Prostate gland (tissue), 2 donors: ENCODE measurements at regions not wholly inside any gene's neighbourhood (a gene's known extent, or its start where the extent isn't known, plus 50 kb on each side); places are given as distances from the start of the nearest gene placed in this dataset.

Experiments used
- DNase-seq: peaks from one replicate; pipeline ENCODE4 v3.0.0-alpha.2; 2019; ENCODE audit warnings: low spot score
- H3K27ac ChIP-seq, 2 donors: fragments of 200-600 bp; sonication (generic); 2 replicates each; pipeline ENCODE4 v1.5.1; 2017 to 2019
- H3K27me3 ChIP-seq: fragments of 200-600 bp; sonication (generic); replicated peaks from 2 replicates; pipeline ENCODE4 v1.5.1; 2019; ENCODE audit not compliant: insufficient read depth
- H3K36me3 ChIP-seq, 2 donors: fragments of 200-600 bp; sonication (generic); 1 replicate in 1 of 2; 2 replicates in 1 of 2; pipeline versions ENCODE4 v1.5.1 to v1.8.1; 2017 to 2019
- H3K4me1 ChIP-seq: fragments of 200-600 bp; sonication (generic); replicated peaks from 2 replicates; pipeline ENCODE4 v1.5.1; 2019
- H3K4me3 ChIP-seq, 2 donors: fragments of 200-600 bp; sonication (generic); 2 replicates each; pipeline ENCODE4 v1.5.1; 2017 to 2019
- H3K9me3 ChIP-seq: fragments of 200-600 bp; sonication (generic); 2 replicates; pipeline ENCODE4 v1.5.1; 2017
- CTCF ChIP-seq, 4 experiments: fragments of 200-600 bp in 2 of 4; fragments of 450-650 bp in 2 of 4; sonication (generic) in 2 of 4; IDR thresholded peaks; 1 replicate in 3 of 4; 2 replicates in 1 of 4; pipeline ENCODE4 v1.5.1; 2016 to 2019; ENCODE audit warnings: antibody characterized with exemption in 4 of 4, mild to moderate bottlenecking in 2 of 4, moderate library complexity in 2 of 4
- POLR2A ChIP-seq: fragments of 450-650 bp; IDR thresholded peaks from one replicate; pipeline ENCODE4 v1.6.1; 2016; ENCODE audit warnings: antibody characterized with exemption, mild to moderate bottlenecking
- POLR2AphosphoS5 ChIP-seq: sonication (generic); formaldehyde crosslinking; IDR thresholded peaks from one replicate; pipeline ENCODE4 v1.6.1; 2017; ENCODE audit warnings: antibody characterized with exemption
- WGBS: methylation state at CpG from one replicate; pipeline ENCODE4 v1.1.5; 2018; 5-methylcytosine and 5-hydroxymethylcytosine counted together
- intact Hi-C: fragments of 100-400 bp; cut with DNase I; formaldehyde crosslinking; loops from one replicate; pipeline ENCODE4 v1.14.2; 2022

DNA sequence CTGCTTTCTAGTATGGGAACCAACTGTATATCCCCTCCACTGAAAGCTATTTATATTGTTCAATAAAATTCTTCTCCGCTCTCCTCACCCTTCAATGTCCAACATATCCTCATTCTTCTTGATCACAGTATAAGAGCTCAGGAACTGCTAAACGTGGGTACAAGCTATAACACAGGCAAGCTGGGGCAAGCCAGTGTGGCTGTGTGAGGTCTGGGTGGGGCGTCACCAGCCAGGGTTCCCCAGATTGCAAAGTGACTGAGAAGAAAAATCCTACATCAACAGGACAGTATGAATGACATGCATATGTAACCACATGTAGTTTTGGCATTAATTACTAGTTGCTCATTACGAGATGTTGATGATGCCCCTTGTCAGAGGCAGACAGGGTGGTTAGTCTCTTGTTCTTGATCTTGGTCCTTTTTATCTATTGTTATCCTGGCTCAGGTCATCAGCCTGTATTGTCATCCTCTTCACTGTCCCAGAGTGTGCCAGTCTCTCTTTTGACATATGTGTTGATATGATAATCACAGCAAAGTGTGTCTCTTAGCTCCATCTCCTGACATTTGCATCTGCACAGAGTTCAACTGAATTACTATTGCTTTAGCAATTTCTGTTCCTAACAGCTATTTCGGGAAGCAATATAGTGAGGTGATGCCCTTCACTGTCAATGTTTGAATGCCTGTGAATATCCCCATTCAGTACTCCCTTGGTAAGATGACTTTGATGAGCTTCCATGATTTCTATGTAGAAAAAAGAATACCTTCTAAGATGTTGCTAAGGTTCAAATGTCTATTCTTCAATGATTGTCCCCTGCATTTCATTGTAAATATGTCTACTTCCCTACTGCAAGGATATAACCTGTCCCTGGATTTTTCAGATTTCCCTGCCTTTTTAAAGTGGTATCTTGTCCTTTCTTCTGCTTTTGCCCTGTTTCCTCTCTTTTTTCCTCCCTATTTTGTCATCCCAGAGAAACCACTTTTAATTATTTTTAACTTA is 140.3 kb downstream of the MAT2B start:
- no peak for TF ChIP-seq CTCF (IDR thresholded peaks at IDR 0.05)
- no peak for TF ChIP-seq POLR2A
- TF ChIP-seq POLR2AphosphoS5 = no peak
- Histone ChIP-seq H3K27me3 (no peaks in the 10 kb centered on the region), H3K9me3 (no peaks in the 10 kb centered on the region), H3K4me3 (no peak overlapping the region), H3K36me3 (no peaks in the 10 kb centered on the region), H3K4me1 (no peaks in the 10 kb centered on the region), H3K27ac (no peak overlapping the region)
- WGBS = 61% methylated on average over 5 of the region's 5 CpGs
- no peak for DNase-seq
- intact Hi-C loops = no loop called here

DNA sequence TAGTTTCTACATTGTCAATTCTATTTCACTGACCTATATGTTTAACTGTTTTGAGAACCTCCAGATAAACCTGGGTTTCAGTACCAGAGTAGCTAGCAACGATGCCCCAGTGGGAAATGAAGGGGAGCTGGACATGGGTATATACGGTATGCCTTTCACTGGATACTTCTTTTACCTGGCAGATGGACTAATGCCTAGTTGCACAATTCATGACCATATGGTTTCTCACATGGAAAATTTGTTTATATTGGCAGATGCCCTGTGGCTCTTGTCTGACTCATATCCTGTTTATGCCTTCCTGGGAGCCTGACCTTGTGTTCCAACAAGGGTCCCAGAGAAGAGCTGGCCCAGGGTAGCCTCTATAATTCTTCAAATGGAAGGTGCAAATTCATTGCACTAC is 144.1 kb downstream of the MAT2B start:
- no peak for TF ChIP-seq POLR2AphosphoS5
- TF ChIP-seq POLR2A = no peak
- TF ChIP-seq CTCF (IDR thresholded peaks at IDR 0.05) = no peak

GRCh38 chr5:163653526-163653925 is 148.1 kb downstream of the MAT2B start:
- Histone ChIP-seq H3K4me1 (no peaks in the 10 kb centered on the region), H3K27me3 (no peaks in the 10 kb centered on the region), H3K36me3 (no peaks in the 10 kb centered on the region), H3K4me3 (no peak overlapping the region), H3K9me3 (no peaks in the 10 kb centered on the region), H3K27ac (no peak overlapping the region)
- intact Hi-C loops = no loop called here
- no peak for TF ChIP-seq CTCF (IDR thresholded peaks at IDR 0.05)
- TF ChIP-seq POLR2A = no peak
- TF ChIP-seq POLR2AphosphoS5 = no peak
- 97% methylated on average over 1 of the region's 1 CpG for WGBS
- DNase-seq = no peak

More for the DNA sequence above, 144.1 kb downstream of the MAT2B start:
- no peaks in the 10 kb centered on the region for H3K4me1 ChIP-seq
- WGBS = 91% methylated on average over 2 of the region's 2 CpGs
- DNase-seq = no peak
- H3K36me3 ChIP-seq = no peaks in the 10 kb centered on the region
- intact Hi-C loops = no loop called here
- no peak overlapping the region for H3K27ac ChIP-seq
- H3K9me3 ChIP-seq = no peaks in the 10 kb centered on the region
- H3K4me3 ChIP-seq = no peak overlapping the region
- no peaks in the 10 kb centered on the region for H3K27me3 ChIP-seq

DNA sequence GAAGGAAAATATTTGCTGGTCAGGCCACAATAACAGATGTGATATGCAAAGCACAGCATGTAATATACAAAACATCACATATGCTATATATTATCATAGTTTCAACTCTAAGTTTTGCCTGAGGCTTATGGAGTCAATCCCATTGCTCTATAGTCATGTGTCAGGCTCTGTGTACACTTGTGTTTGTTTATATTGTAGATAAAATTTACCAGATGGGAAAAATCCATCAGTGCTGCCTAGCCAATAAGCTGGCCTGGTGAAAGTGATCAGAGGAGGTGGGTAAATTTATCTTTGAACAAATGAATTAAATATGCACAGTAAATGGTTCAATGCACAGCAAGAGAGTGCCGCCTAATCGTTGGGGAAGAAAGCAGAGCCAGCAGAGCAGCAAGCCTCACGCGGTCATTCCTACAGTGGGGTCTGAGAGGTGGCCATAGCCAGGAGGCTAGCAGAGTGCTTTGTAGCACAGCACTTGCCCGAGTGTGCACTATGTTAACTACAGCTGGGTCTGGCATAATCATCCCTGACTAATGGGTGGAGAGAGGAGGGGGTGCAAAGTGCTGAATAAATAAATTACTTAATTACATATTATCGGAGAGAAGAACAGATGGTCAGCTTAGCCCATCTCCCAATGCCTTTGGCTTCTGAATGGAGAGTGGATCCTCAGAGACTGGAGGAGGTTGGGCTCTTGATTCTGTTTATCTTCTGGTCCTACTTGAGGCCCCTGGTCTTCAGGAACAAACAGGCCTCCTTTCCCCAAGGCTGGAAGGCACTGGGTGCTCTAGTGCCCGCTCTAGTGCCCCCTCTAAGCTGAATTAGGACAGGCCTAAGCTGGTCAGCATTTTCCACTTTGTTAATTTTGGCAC is 153.5 kb downstream of the MAT2B start:
- Histone ChIP-seq H3K4me1 (no peaks in the 10 kb centered on the region), H3K27ac (no peak overlapping the region), H3K4me3 (no peak overlapping the region), H3K27me3 (no peaks in the 10 kb centered on the region), H3K36me3 (no peaks in the 10 kb centered on the region), H3K9me3 (no peaks in the 10 kb centered on the region)
- DNase-seq = no peak
- TF ChIP-seq POLR2AphosphoS5 = no peak
- TF ChIP-seq CTCF (IDR thresholded peaks at IDR 0.05) = no peak
- no peak for TF ChIP-seq POLR2A
- 73% methylated on average over 7 of the region's 7 CpGs for WGBS
- intact Hi-C loops = no loop called here
